PC-9 (cell line): ENCODE measurements at regions not wholly inside any gene's neighbourhood (a gene's known extent, or its start where the extent isn't known, plus 50 kb on each side); places are given as distances from the start of the nearest gene placed in this dataset.

Experiments
- EZH2 ChIP-seq: fragments of 200-600 bp; sonication (generic); IDR thresholded peaks from 2 replicates; pipeline ENCODE4 v1.8.0; 2017; ENCODE audit warnings: antibody characterized with exemption, low read depth
- TF ChIP-seq, protein P1 (sequence below): fragments of 200-600 bp; sonication (generic); conservative IDR thresholded peaks from 2 replicates; pipeline ENCODE4 v1.6.1; 2017; ENCODE audit warnings: mixed run types, antibody characterized with exemption, mild to moderate bottlenecking, moderate library complexity

DNA sequence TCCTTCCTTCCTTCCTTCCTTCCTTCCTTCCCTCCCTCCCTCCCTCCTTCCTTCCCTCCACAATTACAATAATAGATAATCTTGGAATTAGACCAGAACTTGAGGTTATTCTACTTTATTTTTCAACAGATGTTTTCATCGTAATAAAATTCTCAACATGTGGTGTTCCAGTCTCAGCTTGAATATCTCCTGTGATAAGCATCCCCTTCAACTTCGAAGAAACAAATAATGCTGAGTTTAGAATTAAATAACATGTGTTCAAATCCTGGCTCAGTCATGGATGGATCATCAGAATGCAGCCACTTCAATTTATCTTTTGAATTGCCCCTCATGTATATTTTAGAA is 91.4 kb upstream of the PAPPA start:
- TF ChIP-seq, protein P1, sequence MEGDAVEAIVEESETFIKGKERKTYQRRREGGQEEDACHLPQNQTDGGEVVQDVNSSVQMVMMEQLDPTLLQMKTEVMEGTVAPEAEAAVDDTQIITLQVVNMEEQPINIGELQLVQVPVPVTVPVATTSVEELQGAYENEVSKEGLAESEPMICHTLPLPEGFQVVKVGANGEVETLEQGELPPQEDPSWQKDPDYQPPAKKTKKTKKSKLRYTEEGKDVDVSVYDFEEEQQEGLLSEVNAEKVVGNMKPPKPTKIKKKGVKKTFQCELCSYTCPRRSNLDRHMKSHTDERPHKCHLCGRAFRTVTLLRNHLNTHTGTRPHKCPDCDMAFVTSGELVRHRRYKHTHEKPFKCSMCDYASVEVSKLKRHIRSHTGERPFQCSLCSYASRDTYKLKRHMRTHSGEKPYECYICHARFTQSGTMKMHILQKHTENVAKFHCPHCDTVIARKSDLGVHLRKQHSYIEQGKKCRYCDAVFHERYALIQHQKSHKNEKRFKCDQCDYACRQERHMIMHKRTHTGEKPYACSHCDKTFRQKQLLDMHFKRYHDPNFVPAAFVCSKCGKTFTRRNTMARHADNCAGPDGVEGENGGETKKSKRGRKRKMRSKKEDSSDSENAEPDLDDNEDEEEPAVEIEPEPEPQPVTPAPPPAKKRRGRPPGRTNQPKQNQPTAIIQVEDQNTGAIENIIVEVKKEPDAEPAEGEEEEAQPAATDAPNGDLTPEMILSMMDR, result no peak
- no peak for TF ChIP-seq EZH2
